GM12878 (cell line): ENCODE measurements at regions not wholly inside any gene's neighbourhood (a gene's known extent, or its start where the extent isn't known, plus 50 kb on each side); places are given as distances from the start of the nearest gene placed in this dataset.

Experiments
- BCL3 ChIP-seq: IDR thresholded peaks from 2 replicates; pipeline ENCODE4 v1.6.1; 2011; ENCODE audit warnings: borderline replicate concordance, low read depth, mild to moderate bottlenecking, moderate library complexity, low read length; ENCODE audit not compliant: insufficient read depth, poor library complexity, severe bottlenecking
- ESRRA ChIP-seq: IDR thresholded peaks from 2 replicates; pipeline ENCODE4 v1.6.1; 2012; ENCODE audit warnings: mild to moderate bottlenecking, low read length, improper control_type of control experiment
- EZH2 ChIP-seq: IDR thresholded peaks from 2 replicates; pipeline ENCODE4 v1.6.1; 2012; ENCODE audit warnings: low read depth, mild to moderate bottlenecking, control low read depth, inconsistent platforms, low read length, borderline replicate concordance; ENCODE audit not compliant: control insufficient read depth
- MYC ChIP-seq: IDR thresholded peaks from 2 replicates; pipeline ENCODE4 v1.6.1; 2011; ENCODE audit warnings: mild to moderate bottlenecking, low read length, moderate library complexity, inconsistent platforms; ENCODE audit not compliant: insufficient read depth, insufficient replicate concordance, insufficient read length, severe bottlenecking
- POLR2AphosphoS5 ChIP-seq: IDR thresholded peaks from 2 replicates; pipeline ENCODE4 v1.6.1; 2011; ENCODE audit warnings: mild to moderate bottlenecking, low read length, inconsistent platforms
- PRDM15 ChIP-seq: fragments of 450-650 bp; formaldehyde crosslinking; IDR thresholded peaks from 2 replicates; pipeline ENCODE4 v1.4.0; 2020; ENCODE audit warnings: mild to moderate bottlenecking, moderate library complexity
- RBBP5 ChIP-seq: fragments of 200-600 bp; sonication (generic); conservative IDR thresholded peaks from 2 replicates; pipeline ENCODE4 v1.6.1; 2016
- RELA ChIP-seq: fragments of 450-650 bp; IDR thresholded peaks from 2 replicates; pipeline ENCODE4 v1.8.0; 2014; ENCODE audit warnings: borderline replicate concordance; ENCODE audit not compliant: partially characterized antibody
- SREBF2 ChIP-seq: IDR thresholded peaks from 2 replicates; pipeline ENCODE4 v1.6.1; 2012; ENCODE audit warnings: mild to moderate bottlenecking, low read length
- YBX1 ChIP-seq: fragments of 450-650 bp; IDR thresholded peaks from 2 replicates; pipeline ENCODE4 v1.6.1; 2016; ENCODE audit warnings: antibody characterized with exemption
- ZNF622 ChIP-seq: fragments of 450-650 bp; IDR thresholded peaks from 2 replicates; pipeline ENCODE4 v1.6.1; 2017; ENCODE audit warnings: mild to moderate bottlenecking, inconsistent platforms
- ZNF687 ChIP-seq: fragments of 450-650 bp; IDR thresholded peaks from 2 replicates; pipeline ENCODE4 v1.6.1; 2017; ENCODE audit warnings: mild to moderate bottlenecking, moderate library complexity

GRCh38 chr2:156003780-156004179, 328.7 kb downstream of the NR4A2 start (continued):
- TF ChIP-seq POLR2AphosphoS5 (no peak), BCL3 (no peak), EZH2 (no peak), YBX1 (no peak), ZNF687 (no peak), SREBF2 (no peak), RELA (no peak), PRDM15 (CRISPR knock-in tag) (no peak), ZNF622 (no peak), MYC (no peak), RBBP5 (no peak), ESRRA (no peak)
